ENCODE measurements at regions not wholly inside any gene's neighbourhood (a gene's known extent, or its start where the extent isn't known, plus 50 kb on each side); places are given as distances from the start of the nearest gene placed in this dataset.
"Not testable (repeated sequence)": the region's sequence is repeated elsewhere in the genome, so short reads cannot be mapped to it uniquely, and the experiment has no call there.

GRCh38 chr1:233505130-233505529 lies 108.8 kb upstream of the KCNK1 start:
- no peak overlapping the region for H3K4me2 ChIP-seq (ENCODE audit: insufficient read depth, insufficient read length, low read length)
- H4K5ac ChIP-seq (ENCODE audit: insufficient read length, low read depth, low read length), result no peak overlapping the region
- H2AFZ ChIP-seq (ENCODE audit: low read length), result no peak overlapping the region
- TF ChIP-seq CTCF (conservative IDR thresholded peaks at IDR 0.05), result no peak
- H3K56ac ChIP-seq (ENCODE audit: insufficient read length, low read depth, low read length), result no peak overlapping the region
- no peak overlapping the region for H3K4ac ChIP-seq (ENCODE audit: low read depth, low read length)
- no peak overlapping the region for H2BK20ac ChIP-seq (ENCODE audit: low read depth, low read length, poor library complexity, severe bottlenecking)
- H3K79me2 ChIP-seq (ENCODE audit: insufficient read depth, low read length), result no peaks in the 10 kb centered on the region
- H3K23ac ChIP-seq (ENCODE audit: insufficient read length, low read depth, low read length), result no peak overlapping the region
- DNase-seq, result no peak
- H3K4me1 ChIP-seq (ENCODE audit: insufficient read depth, low read length), result no peaks in the 10 kb centered on the region
- Mint-ChIP-seq H3K27me3 (ENCODE audit: low read depth) (no peaks in the 10 kb centered on the region), H3K27ac (no peak overlapping the region), H3K4me3 (no peak overlapping the region), H3K4me1 (peaks cover 4 to 10% of the 10 kb centered on the region in 2 experiments; a peak in 3 of 4 replicates), H3K36me3 (ENCODE audit: insufficient read depth in 1 of 3, low read depth in 3 of 3) (peaks cover 0 to 8% (median 4%) of the 10 kb centered on the region in 3 experiments; a peak in 2 of 7 replicates), H3K9me3 (peaks cover 3 to 4% of the 10 kb centered on the region in 2 experiments; a peak in 3 of 5 replicates)
- H4K8ac ChIP-seq (replicated peaks; ENCODE audit: insufficient read length, low read depth, low read length), result no peak overlapping the region
- H2BK15ac ChIP-seq (ENCODE audit: low read depth, low read length), result no peak overlapping the region
- H3K9me3 ChIP-seq (ENCODE audit: control insufficient read depth, low read depth, low read length), result no peaks in the 10 kb centered on the region
- no peak overlapping the region for H2BK12ac ChIP-seq (ENCODE audit: insufficient read length, low read depth, low read length)
- no peak overlapping the region for H3T11ph ChIP-seq (ENCODE audit: low read length)
- no peak overlapping the region for H3K18ac ChIP-seq (ENCODE audit: insufficient read length, low read depth, low read length)
- no peak overlapping the region for H2AK5ac ChIP-seq (ENCODE audit: insufficient read length, low read length)
- H4K91ac ChIP-seq (ENCODE audit: insufficient read length, low read depth, low read length), result no peak overlapping the region
- H4K20me1 ChIP-seq (ENCODE audit: control insufficient read depth, insufficient read depth, insufficient read length), result no peaks in the 10 kb centered on the region
- H2BK120ac ChIP-seq (ENCODE audit: low read depth, low read length, poor library complexity, severe bottlenecking), result no peak overlapping the region
- H3K27ac ChIP-seq (ENCODE audit: insufficient read length, low read depth, low read length), result no peak overlapping the region
- H3K23me2 ChIP-seq (ENCODE audit: insufficient read length, low read depth, low read length, poor library complexity, severe bottlenecking), result no peaks in the 10 kb centered on the region
- H3K79me1 ChIP-seq (ENCODE audit: insufficient read depth, low read depth, low read length, poor library complexity, severe bottlenecking), result no peaks in the 10 kb centered on the region
- H2BK5ac ChIP-seq (ENCODE audit: insufficient read length, low read length), result no peak overlapping the region
- no peaks in the 10 kb centered on the region for H3K27me3 ChIP-seq (ENCODE audit: insufficient read depth, low read length)
- no peak overlapping the region for H3K14ac ChIP-seq (ENCODE audit: insufficient read depth, low read length)
- H3K9ac ChIP-seq (ENCODE audit: extremely low read depth, insufficient read length, low read length), result no peak overlapping the region

- not testable (repeated sequence) for H2BK120ac ChIP-seq (ENCODE audit: low read depth, low read length, poor library complexity, severe bottlenecking); H3K4me1 ChIP-seq (ENCODE audit: insufficient read depth, low read length); H3K36me3 Mint-ChIP-seq (ENCODE audit: insufficient read depth in 1 of 3, low read depth in 3 of 3); H3K14ac ChIP-seq (ENCODE audit: insufficient read depth, low read length); H4K20me1 ChIP-seq (ENCODE audit: control insufficient read depth, insufficient read depth, insufficient read length); H3K79me2 ChIP-seq (ENCODE audit: insufficient read depth, low read length); H3K27me3 Mint-ChIP-seq (ENCODE audit: low read depth); H4K8ac ChIP-seq (replicated peaks; ENCODE audit: insufficient read length, low read depth, low read length); H3K23me2 ChIP-seq (ENCODE audit: insufficient read length, low read depth, low read length, poor library complexity, severe bottlenecking); H3K56ac ChIP-seq (ENCODE audit: insufficient read length, low read depth, low read length); H3K9me3 Mint-ChIP-seq; H3K4me2 ChIP-seq (ENCODE audit: insufficient read depth, insufficient read length, low read length); H4K91ac ChIP-seq (ENCODE audit: insufficient read length, low read depth, low read length); H3K23ac ChIP-seq (ENCODE audit: insufficient read length, low read depth, low read length); H3K4me3 Mint-ChIP-seq; H3K27ac Mint-ChIP-seq; H3T11ph ChIP-seq (ENCODE audit: low read length); H2AFZ ChIP-seq (ENCODE audit: low read length); H2AK5ac ChIP-seq (ENCODE audit: insufficient read length, low read length); H2BK15ac ChIP-seq (ENCODE audit: low read depth, low read length); H4K5ac ChIP-seq (ENCODE audit: insufficient read length, low read depth, low read length); H3K27me3 ChIP-seq (ENCODE audit: insufficient read depth, low read length); DNase-seq; H3K9me3 ChIP-seq (ENCODE audit: control insufficient read depth, low read depth, low read length); H2BK20ac ChIP-seq (ENCODE audit: low read depth, low read length, poor library complexity, severe bottlenecking); H3K18ac ChIP-seq (ENCODE audit: insufficient read length, low read depth, low read length); H3K9ac ChIP-seq (ENCODE audit: extremely low read depth, insufficient read length, low read length); H3K79me1 ChIP-seq (ENCODE audit: insufficient read depth, low read depth, low read length, poor library complexity, severe bottlenecking); H3K27ac ChIP-seq (ENCODE audit: insufficient read length, low read depth, low read length); H3K4ac ChIP-seq (ENCODE audit: low read depth, low read length); H2BK12ac ChIP-seq (ENCODE audit: insufficient read length, low read depth, low read length); H2BK5ac ChIP-seq (ENCODE audit: insufficient read length, low read length)
- WGBS (ENCODE audit: extremely low coverage, insufficient read length, low lambda C conversion rate), result no CpG with 5 or more reads among the region's 3 CpGs
- peaks cover 4 to 14% of the 10 kb centered on the region in 2 experiments; a peak in 3 of 4 replicates for H3K4me1 Mint-ChIP-seq
Measured at GRCh38 chr1:233505889-233506288, 108.0 kb upstream of the KCNK1 start.

Data from H9 (cell line).